SK-N-SH (cell line): ENCODE measurements at regions not wholly inside any gene's neighbourhood (a gene's known extent, or its start where the extent isn't known, plus 50 kb on each side); places are given as distances from the start of the nearest gene placed in this dataset.

ENCODE experiments used
- CHD2 ChIP-seq: fragments of 150-350 bp; IDR thresholded peaks from 2 replicates; pipeline ENCODE4 v1.6.1; 2018; ENCODE audit warnings: low read length; ENCODE audit not compliant: partially characterized antibody
- EP300 ChIP-seq, 2 experiments: IDR thresholded peaks; 2 replicates each; pipeline versions ENCODE4 v1.4.0 to v1.6.1; 2012; ENCODE audit warnings: borderline replicate concordance in 1 of 2, low read depth in 1 of 2, low read length in 1 of 2
- JUND ChIP-seq: IDR thresholded peaks from 2 replicates; pipeline ENCODE4 v1.4.0; 2012
- MEF2A ChIP-seq: IDR thresholded peaks from 2 replicates; pipeline ENCODE4 v1.4.0; 2012; ENCODE audit warnings: low read depth, borderline replicate concordance
- RAD21 ChIP-seq: IDR thresholded peaks from 2 replicates; pipeline ENCODE4 v1.6.1; 2012; ENCODE audit warnings: mild to moderate bottlenecking, low read length
- TAF1 ChIP-seq: IDR thresholded peaks from 2 replicates; pipeline ENCODE4 v1.6.1; 2012; ENCODE audit warnings: low read depth, mild to moderate bottlenecking, low read length, moderate library complexity, borderline replicate concordance
- YY1 ChIP-seq: IDR thresholded peaks from 2 replicates; pipeline ENCODE4 v1.4.0; 2012; ENCODE audit warnings: low read depth, mild to moderate bottlenecking
- TF ChIP-seq, protein P1 (sequence below): fragments of 200-600 bp; sonication (generic); IDR thresholded peaks from 2 replicates; pipeline ENCODE4 v1.6.1; 2017; ENCODE audit warnings: antibody characterized with exemption, mild to moderate bottlenecking, moderate library complexity

- TF ChIP-seq, protein P1, sequence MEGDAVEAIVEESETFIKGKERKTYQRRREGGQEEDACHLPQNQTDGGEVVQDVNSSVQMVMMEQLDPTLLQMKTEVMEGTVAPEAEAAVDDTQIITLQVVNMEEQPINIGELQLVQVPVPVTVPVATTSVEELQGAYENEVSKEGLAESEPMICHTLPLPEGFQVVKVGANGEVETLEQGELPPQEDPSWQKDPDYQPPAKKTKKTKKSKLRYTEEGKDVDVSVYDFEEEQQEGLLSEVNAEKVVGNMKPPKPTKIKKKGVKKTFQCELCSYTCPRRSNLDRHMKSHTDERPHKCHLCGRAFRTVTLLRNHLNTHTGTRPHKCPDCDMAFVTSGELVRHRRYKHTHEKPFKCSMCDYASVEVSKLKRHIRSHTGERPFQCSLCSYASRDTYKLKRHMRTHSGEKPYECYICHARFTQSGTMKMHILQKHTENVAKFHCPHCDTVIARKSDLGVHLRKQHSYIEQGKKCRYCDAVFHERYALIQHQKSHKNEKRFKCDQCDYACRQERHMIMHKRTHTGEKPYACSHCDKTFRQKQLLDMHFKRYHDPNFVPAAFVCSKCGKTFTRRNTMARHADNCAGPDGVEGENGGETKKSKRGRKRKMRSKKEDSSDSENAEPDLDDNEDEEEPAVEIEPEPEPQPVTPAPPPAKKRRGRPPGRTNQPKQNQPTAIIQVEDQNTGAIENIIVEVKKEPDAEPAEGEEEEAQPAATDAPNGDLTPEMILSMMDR, result no peak
- TF ChIP-seq TAF1, result no peak
- no peak for TF ChIP-seq RAD21
- no peak for TF ChIP-seq CHD2
- no peak for TF ChIP-seq EP300 (IDR thresholded peaks at IDR 0.05; ENCODE audit: borderline replicate concordance in 1 of 2, low read depth in 1 of 2, low read length in 1 of 2)
- TF ChIP-seq JUND, result no peak
- TF ChIP-seq YY1, result no peak
- no peak for TF ChIP-seq MEF2A
These were observed 1713.2 kb upstream of the FLRT2 start for GRCh38 chr14:83816761-83817160.
